ENCODE measurements at regions not wholly inside any gene's neighbourhood (a gene's known extent, or its start where the extent isn't known, plus 50 kb on each side); places are given as distances from the start of the nearest gene placed in this dataset.

- no peak for TF ChIP-seq CTCF (conservative IDR thresholded peaks at IDR 0.05)
- TF ChIP-seq ZFX (IDR thresholded peaks at IDR 0.05), result no peak
Measured at GRCh38 chrX:16223385-16223784, 56.1 kb downstream of the MAGEB17 start.
